A549 (cell line): ENCODE measurements at regions not wholly inside any gene's neighbourhood (a gene's known extent, or its start where the extent isn't known, plus 50 kb on each side); places are given as distances from the start of the nearest gene placed in this dataset.

Experiments used
- ATAC-seq, 2 experiments: fragments of 200-7000 bp in 1 of 2; fragments of >200 bp in 1 of 2; cut with Nextera tagmentation in 1 of 2; cut with Tn5 transposase in 1 of 2; 3 replicates each; pipeline versions ENCODE4 v1.8.0 to v1.9.1; 2018 to 2020; ENCODE audit warnings: mild to moderate bottlenecking in 1 of 2, moderate library complexity in 1 of 2
- CTCF ChIA-PET: fragments of 300-600 bp; sonication (Branson Sonifier 250); formaldehyde crosslinking; extraction: SDS; loops from one replicate; lab custom pipeline; 2021; ENCODE audit warnings: antibody characterized with exemption, inconsistent platforms; lab: Yijun Ruan, JAX
- POLR2A ChIA-PET: fragments of 350-600 bp; formaldehyde crosslinking; extraction: SDS; loops from one replicate; lab custom pipeline; 2021; ENCODE audit warnings: antibody characterized with exemption, inconsistent platforms; lab: Yijun Ruan, JAX
- DNase-seq, 2 experiments: peaks; one replicate each; pipeline versions ENCODE4 v3.0.0 to v3.0.0-alpha.2; 2011 to 2016; ENCODE audit warnings: low read depth in 1 of 2, low spot score in 1 of 2
- FAIRE-seq: peaks from 2 replicates; lab custom pipeline; 2011; peaks lifted over from hg19 to GRCh38; lab: Jason Lieb, UNC
- H3K27ac ChIP-seq, 2 experiments: fragments of >200 bp; sonication (Bioruptor Twin); formaldehyde crosslinking; 3 replicates each; pipeline ENCODE4 v1.5.1; 2016 to 2017
- H3K4me1 ChIP-seq: fragments of >200 bp; sonication (Bioruptor Twin); formaldehyde crosslinking; 3 replicates; pipeline ENCODE4 v1.6.1; 2016
- H3K4me2 ChIP-seq: fragments of >200 bp; sonication (Bioruptor Twin); formaldehyde crosslinking; 3 replicates; pipeline ENCODE4 v1.6.1; 2016
- H3K4me3 ChIP-seq: fragments of >200 bp; sonication (Bioruptor Twin); formaldehyde crosslinking; 3 replicates; pipeline ENCODE4 v1.5.1; 2016
- H3K9me3 ChIP-seq: fragments of >200 bp; sonication (Bioruptor Twin); formaldehyde crosslinking; 3 replicates; pipeline ENCODE4 v1.6.1; 2016
- BCL3 ChIP-seq: fragments of >200 bp; sonication (Bioruptor Twin); formaldehyde crosslinking; IDR thresholded peaks from 3 replicates; pipeline ENCODE4 v1.6.1; 2016
- CBX2 ChIP-seq: fragments of 200-600 bp; sonication (generic); IDR thresholded peaks from 2 replicates; pipeline ENCODE4 v1.6.1; 2016; ENCODE audit warnings: low read depth, mild to moderate bottlenecking, borderline replicate concordance
- CHD4 ChIP-seq: fragments of 200-600 bp; sonication (generic); IDR thresholded peaks from 2 replicates; pipeline ENCODE4 v1.6.1; 2016; ENCODE audit warnings: antibody characterized with exemption, mild to moderate bottlenecking, borderline replicate concordance
- EHMT2 ChIP-seq: fragments of 200-600 bp; sonication (generic); IDR thresholded peaks from 2 replicates; pipeline ENCODE4 v1.6.1; 2016; ENCODE audit warnings: antibody characterized with exemption, low read depth, mild to moderate bottlenecking, moderate library complexity
- EP300 ChIP-seq, 2 experiments: fragments of >200 bp; sonication (Bioruptor Twin); formaldehyde crosslinking; IDR thresholded peaks; 2 replicates in 1 of 2; 3 replicates in 1 of 2; pipeline ENCODE4 v1.6.1; 2016 to 2017
- ESRRA ChIP-seq: fragments of 150-350 bp; IDR thresholded peaks from 2 replicates; pipeline ENCODE4 v1.6.1; 2014; ENCODE audit warnings: mild to moderate bottlenecking, low read length, borderline replicate concordance
- FOSB ChIP-seq: fragments of 250-450 bp; sonication (Bioruptor Pico); IDR thresholded peaks from 2 replicates; pipeline ENCODE4 v1.5.0; 2020; ENCODE audit warnings: mild to moderate bottlenecking, moderate library complexity
- FOSL2 ChIP-seq, 2 experiments: fragments of 450-650 bp in 1 of 2; fragments of >200 bp in 1 of 2; sonication (Bioruptor Twin) in 1 of 2; formaldehyde crosslinking; IDR thresholded peaks; 2 replicates each; pipeline versions ENCODE4 v1.5.0 to v1.6.1; 2016 to 2020; ENCODE audit warnings: mild to moderate bottlenecking in 1 of 2, moderate library complexity in 1 of 2
- HMGXB4 ChIP-seq: fragments of 250-450 bp; sonication (Bioruptor Pico); IDR thresholded peaks from 2 replicates; pipeline ENCODE4 v1.5.0; 2021; ENCODE audit warnings: mild to moderate bottlenecking, moderate library complexity, borderline replicate concordance
- HOXA7 ChIP-seq: fragments of 250-450 bp; sonication (Bioruptor Pico); IDR thresholded peaks from 2 replicates; pipeline ENCODE4 v1.5.0; 2020; ENCODE audit warnings: mild to moderate bottlenecking, moderate library complexity
- HOXB13 ChIP-seq: fragments of 250-450 bp; sonication (Bioruptor Pico); IDR thresholded peaks from 2 replicates; pipeline ENCODE4 v1.5.0; 2020; ENCODE audit warnings: low read depth, mild to moderate bottlenecking, moderate library complexity
- KDM1A ChIP-seq: fragments of 200-600 bp; sonication (generic); IDR thresholded peaks from 2 replicates; pipeline ENCODE4 v1.6.1; 2016; ENCODE audit warnings: low read depth, mild to moderate bottlenecking
- KDM5A ChIP-seq: fragments of 200-600 bp; sonication (generic); IDR thresholded peaks from 2 replicates; pipeline ENCODE4 v1.6.1; 2016; ENCODE audit warnings: antibody characterized with exemption, mild to moderate bottlenecking
- MAX ChIP-seq: IDR thresholded peaks from 2 replicates; pipeline ENCODE4 v1.6.1; 2012
- POLR2AphosphoS2 ChIP-seq: conservative IDR thresholded peaks from 2 replicates; pipeline ENCODE4 v1.6.1; 2012; ENCODE audit warnings: low read length, improper control_type of control experiment, inconsistent platforms
- RAD21 ChIP-seq, 2 experiments: fragments of >200 bp in 1 of 2; sonication (Bioruptor Twin) in 1 of 2; formaldehyde crosslinking in 1 of 2; IDR thresholded peaks in 1 of 2; conservative IDR thresholded peaks in 1 of 2; 2 replicates in 1 of 2; 3 replicates in 1 of 2; pipeline ENCODE4 v1.6.1; 2012 to 2018; ENCODE audit warnings: inconsistent platforms in 1 of 2
- RCOR1 ChIP-seq: fragments of 150-350 bp; IDR thresholded peaks from 2 replicates; pipeline ENCODE4 v1.6.1; 2014; ENCODE audit warnings: antibody characterized with exemption, low read length, low read depth
- REST ChIP-seq: fragments of 200-600 bp; sonication (generic); IDR thresholded peaks from 2 replicates; pipeline ENCODE4 v1.6.1; 2016; ENCODE audit warnings: antibody characterized with exemption, mild to moderate bottlenecking, moderate library complexity
- RNF2 ChIP-seq: fragments of 200-600 bp; sonication (generic); IDR thresholded peaks from 2 replicates; pipeline ENCODE4 v1.6.1; 2016; ENCODE audit warnings: low read depth, mild to moderate bottlenecking, antibody characterized with exemption, moderate library complexity, borderline replicate concordance
- SREBF2 ChIP-seq: fragments of 450-650 bp; IDR thresholded peaks from 2 replicates; pipeline ENCODE4 v1.6.1; 2014; ENCODE audit warnings: mild to moderate bottlenecking, moderate library complexity
- TFCP2L1 ChIP-seq: fragments of 250-450 bp; sonication (Bioruptor Pico); IDR thresholded peaks from 2 replicates; pipeline ENCODE4 v1.5.0; 2021; ENCODE audit warnings: mild to moderate bottlenecking
- ZFP36 ChIP-seq: fragments of 450-650 bp; IDR thresholded peaks from 2 replicates; pipeline ENCODE4 v1.6.1; 2014; ENCODE audit warnings: borderline replicate concordance; ENCODE audit not compliant: partially characterized antibody
- WGBS: methylation state at CpG from one replicate; pipeline ENCODE4 v1.1.6; 2017; ENCODE audit errors: missing lambda C conversion rate; 5-methylcytosine and 5-hydroxymethylcytosine counted together

- no peak for FAIRE-seq
- CTCF ChIA-PET: interaction anchor here (2.1 kb wide), 1 partner anchor 779 kb away, joined by 4 read pairs; no protein-coding TSS in a partner anchor
- H3K4me2 ChIP-seq: no peak overlapping the region
- WGBS: 25% methylated on average over 6 of the region's 11 CpGs
- TF ChIP-seq KDM1A: no peak
- TF ChIP-seq HMGXB4 (CRISPR knock-in tag): no peak
- TF ChIP-seq RCOR1: no peak
- no peak for TF ChIP-seq POLR2AphosphoS2
- TF ChIP-seq FOSL2 (IDR thresholded peaks at IDR 0.05): no peak
- no peak for TF ChIP-seq FOSL2 (CRISPR knock-in tag; IDR thresholded peaks at IDR 0.05)
- TF ChIP-seq FOSB (CRISPR knock-in tag): no peak
- TF ChIP-seq, all 56 proteins: peak for 0
- ATAC-seq (no peak), DNase-seq (no peak)
- Histone ChIP-seq H3K4me1 (no peaks in the 10 kb centered on the region), H3K27ac (no peak overlapping the region), H3K9me3 (no peaks in the 10 kb centered on the region; the same call in 2 of the 3 replicates), H3K4me3 (no peak overlapping the region)
- POLR2A ChIA-PET: no interaction called here
Observed at GRCh38 chr10:44468525-44468924, 83.6 kb upstream of the CXCL12 start.

- no peak for DNase-seq
- no peaks in the 10 kb centered on the region for H3K4me1 ChIP-seq
- POLR2A ChIA-PET: no interaction called here
- no peak overlapping the region for H3K4me3 ChIP-seq
- WGBS: 0% methylated on average over 3 of the region's 4 CpGs
- H3K4me2 ChIP-seq: no peak overlapping the region
- no peaks in the 10 kb centered on the region; the same call in 2 of the 3 replicates for H3K9me3 ChIP-seq
- no peak overlapping the region for H3K27ac ChIP-seq
- FAIRE-seq: no peak
- TF ChIP-seq ESRRA (no peak), EHMT2 (no peak), REST (no peak), TFCP2L1 (CRISPR knock-in tag) (no peak), HOXB13 (CRISPR knock-in tag) (no peak), SREBF2 (no peak)
- TF ChIP-seq, all 56 proteins: peak for 0
- no peak for ATAC-seq
- CTCF ChIA-PET: interaction anchor here (2.1 kb wide), 1 partner anchor 779 kb away, joined by 4 read pairs; no protein-coding TSS in a partner anchor
Observed at GRCh38 chr10:44468965-44469364, 84.1 kb upstream of the CXCL12 start.

- no peak overlapping the region for H3K4me2 ChIP-seq
- ChIA-PET CTCF (interaction anchor here (1.5 kb wide), 1 partner anchor 115 kb away, joined by 4 read pairs; no protein-coding TSS in a partner anchor), POLR2A (no interaction called here)
- no peaks in the 10 kb centered on the region for H3K4me1 ChIP-seq
- H3K4me3 ChIP-seq: no peak overlapping the region
- no peak for ATAC-seq
- DNase-seq: no peak
- no peaks in the 10 kb centered on the region; the same call in 2 of the 3 replicates for H3K9me3 ChIP-seq
- WGBS: 6% methylated on average over 2 of the region's 2 CpGs
- FAIRE-seq: no peak
- H3K27ac ChIP-seq: no peak overlapping the region
- TF ChIP-seq EP300 (IDR thresholded peaks at IDR 0.05) (no peak), CBX2 (no peak), TFCP2L1 (CRISPR knock-in tag) (no peak), REST (no peak), MAX (no peak), EHMT2 (no peak), BCL3 (no peak), HOXA7 (CRISPR knock-in tag) (no peak), CHD4 (no peak), RAD21 (conservative IDR thresholded peaks at IDR 0.05 in 1 of 2, IDR thresholded peaks at IDR 0.05 in 1 of 2) (no peak), ZFP36 (no peak), POLR2AphosphoS2 (no peak), RNF2 (no peak), KDM5A (no peak)
Observed at GRCh38 chr10:44470784-44471183, 85.9 kb upstream of the CXCL12 start.
